ENCODE measurements at regions not wholly inside any gene's neighbourhood (a gene's known extent, or its start where the extent isn't known, plus 50 kb on each side); places are given as distances from the start of the nearest gene placed in this dataset.

DNA sequence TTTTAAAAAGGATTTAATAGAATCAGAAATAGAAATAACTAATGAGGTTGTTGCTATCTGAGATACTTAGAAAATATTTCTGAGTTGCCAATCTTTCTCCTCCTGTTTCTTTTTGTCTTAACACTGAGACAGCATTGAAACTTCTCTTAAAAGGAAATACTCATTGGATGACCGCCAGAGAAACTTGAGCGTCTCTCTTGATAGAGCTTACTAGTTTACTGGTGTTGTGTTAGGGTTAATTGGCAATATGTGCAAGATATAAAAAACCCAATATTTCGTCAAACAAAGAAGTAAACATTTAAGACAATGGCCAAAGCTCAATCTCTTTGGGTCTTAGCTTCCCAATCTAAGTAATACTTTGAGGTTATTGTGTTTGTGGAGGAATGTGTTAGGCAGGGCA, 176.4 kb upstream of the CHD1 start:
- DNase-seq: peak; percentile 69

- DNase-seq: peak; percentile 75
These were observed 175.8 kb upstream of the CHD1 start for GRCh38 chr5:99104538-99105132.

GRCh38 chr5:99102073-99102697, 173.4 kb upstream of the CHD1 start:
- DNase-seq: peak; percentile 42

GRCh38 chr5:99099691-99100090, 170.9 kb upstream of the CHD1 start:
- no peak for DNase-seq

- DNase-seq: peak; percentile 22
These were observed 161.2 kb upstream of the CHD1 start for GRCh38 chr5:99089822-99090549.

DNA sequence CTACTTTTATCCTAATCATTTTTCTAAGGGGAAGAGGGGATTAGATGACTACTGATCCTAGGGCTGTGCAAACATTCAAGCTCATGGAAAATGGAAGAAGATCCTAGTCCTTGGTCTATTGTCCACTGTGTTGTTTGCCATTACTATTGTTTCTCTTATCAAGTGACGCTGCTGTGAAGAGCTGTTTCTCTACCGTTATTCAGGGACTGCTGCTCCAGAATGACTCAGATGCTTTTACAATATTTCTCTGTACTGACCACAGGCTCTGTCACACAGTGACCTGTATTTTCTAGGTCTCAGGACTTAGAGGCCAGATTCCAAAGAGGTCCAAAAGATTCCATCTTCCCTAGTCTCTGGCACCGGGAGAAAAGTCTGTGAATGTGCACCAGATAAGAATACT, 159.5 kb upstream of the CHD1 start:
- DNase-seq: peak; percentile 77

GRCh38 chr5:99083197-99083596, 154.4 kb upstream of the CHD1 start:
- no peak for DNase-seq

GRCh38 chr5:99081711-99082110, 152.9 kb upstream of the CHD1 start:
- DNase-seq: no peak

GRCh38 chr5:99076723-99077640, 148.2 kb upstream of the CHD1 start:
- peak; percentile 69 for DNase-seq

DNA sequence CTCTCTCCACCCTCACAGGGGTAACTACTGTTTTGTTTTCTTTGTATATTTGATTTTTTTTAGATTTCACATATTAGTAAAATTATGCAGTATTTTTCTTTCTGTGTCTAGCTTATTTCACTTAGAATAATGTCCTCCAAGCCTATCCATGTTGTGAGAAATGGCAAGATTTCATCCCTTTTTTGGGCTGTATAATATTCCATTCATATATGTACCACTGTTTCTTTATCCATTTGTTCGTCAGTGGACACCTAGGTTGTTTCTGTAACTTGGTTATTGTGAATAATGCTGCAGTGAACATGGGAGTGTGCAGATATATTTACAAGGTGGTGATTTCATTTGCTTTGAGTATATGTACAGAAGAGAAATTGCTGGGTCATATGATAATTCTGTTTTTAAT, 144.0 kb upstream of the CHD1 start:
- no peak for DNase-seq

GRCh38 chr5:99070822-99071221, 142.0 kb upstream of the CHD1 start:
- DNase-seq: no peak

GRCh38 chr5:99070362-99070761, 141.6 kb upstream of the CHD1 start:
- DNase-seq: no peak

GRCh38 chr5:99068944-99069650, 140.3 kb upstream of the CHD1 start:
- DNase-seq: peak; percentile 27

GRCh38 chr5:99063737-99064136, 134.9 kb upstream of the CHD1 start:
- no peak for DNase-seq

GRCh38 chr5:99061711-99062110, 132.9 kb upstream of the CHD1 start:
- no peak for DNase-seq

GRCh38 chr5:99061299-99061698, 132.5 kb upstream of the CHD1 start:
- DNase-seq: no peak

DNA sequence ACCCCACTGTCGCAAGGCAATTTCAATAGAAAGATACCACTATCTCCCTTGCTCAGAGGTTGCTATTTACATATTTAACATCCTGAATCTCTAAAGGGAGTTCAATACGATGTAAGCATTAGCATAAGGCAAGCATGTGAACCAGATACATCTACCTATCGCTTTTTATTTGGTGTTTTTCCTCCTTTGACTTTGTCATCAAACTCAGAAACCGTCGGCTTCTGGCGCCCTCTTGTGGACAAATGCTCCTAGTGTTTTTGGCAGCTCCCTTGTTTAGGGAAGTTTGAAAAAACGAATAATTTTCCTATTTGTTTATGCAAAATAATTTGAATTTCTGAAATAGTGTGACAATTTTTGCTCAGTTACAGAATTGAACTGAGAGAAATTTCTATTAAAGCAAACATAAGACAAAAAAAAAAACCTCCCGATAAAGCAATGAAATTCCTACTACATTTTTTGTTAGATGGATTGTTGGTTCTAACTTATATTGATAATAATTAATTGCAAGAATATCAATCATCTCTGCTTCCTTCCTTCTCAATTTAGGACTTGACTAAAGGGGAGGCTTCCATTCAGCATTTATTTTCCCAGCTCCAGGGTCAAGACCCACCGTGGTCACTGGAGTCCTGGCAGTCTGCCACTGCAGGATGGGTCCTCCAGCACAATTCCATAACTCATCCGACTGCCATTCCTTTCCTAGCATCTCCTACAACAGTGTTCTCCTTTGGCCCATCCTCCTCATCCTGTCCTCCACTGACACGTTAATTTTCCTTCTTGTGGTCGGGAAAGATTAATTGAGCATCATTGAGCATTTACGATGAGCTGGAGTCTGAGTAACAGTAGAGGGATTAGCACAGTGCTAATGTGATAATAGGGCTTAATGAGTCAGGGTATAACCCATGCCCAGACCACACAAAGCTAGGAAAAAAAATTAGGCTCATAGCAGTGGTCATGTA, 131.8 kb upstream of the CHD1 start:
- DNase-seq: peak; percentile 93

DNA sequence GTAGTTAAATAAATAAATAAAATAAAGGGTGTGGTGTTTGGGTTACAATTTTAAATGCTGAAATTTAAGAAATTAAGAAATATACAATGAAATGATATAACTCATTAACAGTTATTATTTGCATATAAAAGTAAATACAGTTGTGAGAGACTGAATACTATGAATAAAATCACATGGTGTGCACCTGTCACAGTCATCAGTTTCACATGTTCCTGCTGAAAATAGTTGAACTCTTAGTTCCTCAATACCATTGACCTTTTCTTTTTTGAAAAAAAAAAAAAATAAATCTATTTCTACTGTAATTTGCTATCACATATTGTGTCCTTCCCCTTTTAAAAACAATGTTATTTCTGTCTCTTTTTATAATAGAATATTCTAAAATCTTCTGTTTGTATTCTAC, 130.9 kb upstream of the CHD1 start:
- no peak for DNase-seq

DNA sequence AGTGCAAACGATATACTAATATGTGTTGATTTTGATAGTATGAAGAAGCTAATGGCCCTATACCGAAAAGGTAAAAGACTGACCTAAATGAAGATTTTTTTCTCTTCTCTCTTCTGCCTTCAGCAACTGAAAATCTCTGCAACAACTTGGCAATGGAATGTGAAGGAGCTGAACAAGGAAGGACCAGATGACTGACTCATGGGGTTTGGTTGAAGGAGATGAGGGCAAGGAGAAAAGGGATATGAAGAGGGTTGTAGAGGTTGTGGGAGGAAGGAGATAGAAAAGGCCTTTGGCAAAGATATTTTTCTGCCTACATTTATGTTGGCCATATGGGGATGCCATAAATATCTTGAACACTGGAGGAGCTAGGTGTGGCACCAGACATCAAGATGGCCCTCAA, 129.7 kb upstream of the CHD1 start:
- no peak for DNase-seq

DNA sequence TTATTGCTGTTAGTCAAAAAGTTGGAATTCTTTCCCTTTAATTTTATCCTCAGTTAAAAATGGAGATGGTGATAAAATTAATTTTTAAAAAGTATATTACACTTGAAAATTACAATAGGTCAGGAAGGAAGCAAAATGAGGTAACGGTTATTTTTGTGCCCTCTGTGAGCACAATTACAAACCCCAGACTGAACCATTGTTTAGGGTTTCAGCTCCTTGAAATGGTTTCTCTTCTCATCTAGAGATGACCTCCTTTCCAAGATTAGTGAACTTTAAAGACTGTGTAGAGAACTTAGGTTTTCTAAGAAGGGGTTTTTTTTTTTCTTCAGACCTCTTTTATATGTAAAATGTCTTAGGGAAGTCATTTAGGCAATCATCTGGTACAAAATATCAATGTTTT, 126.2 kb upstream of the CHD1 start:
- DNase-seq: no peak

DNA sequence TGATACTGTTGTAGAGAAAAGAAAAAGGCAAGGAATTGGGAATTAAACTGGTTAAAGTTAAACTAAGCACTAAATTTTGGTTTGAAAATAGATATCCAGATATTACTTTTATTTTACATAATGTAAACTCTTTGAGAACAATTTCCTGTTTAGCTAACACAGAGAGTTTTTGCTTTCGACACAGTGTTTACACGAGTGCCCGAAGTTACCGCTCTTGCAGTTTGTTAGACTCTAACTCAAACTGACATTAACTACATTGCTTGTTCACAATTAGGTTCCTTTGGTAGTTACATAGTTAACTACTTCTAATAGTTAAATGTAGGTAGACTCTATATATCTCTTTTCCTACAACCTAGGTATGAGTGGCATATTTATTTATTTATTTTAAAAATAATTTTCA, 117.1 kb upstream of the CHD1 start:
- no peak for DNase-seq

All from OCI-M1 (cell line).